OCI-LY7 (cell line): ENCODE measurements at regions not wholly inside any gene's neighbourhood (a gene's known extent, or its start where the extent isn't known, plus 50 kb on each side); places are given as distances from the start of the nearest gene placed in this dataset.

ENCODE experiments used
- BruUV-seq: library from RNA; stranded (reverse); fragments of 400-500 nt; replicated peaks from 2 replicates; lab custom pipeline; 2021; lab: Mats Ljungman, UMichigan
- CTCF ChIA-PET: fragments of 300-600 bp; sonication (Branson Sonifier 250); formaldehyde crosslinking; loops from one replicate; lab custom pipeline; 2022; ENCODE audit warnings: antibody characterized with exemption; ENCODE audit not compliant: unreplicated experiment; lab: Charles Lee
- POLR2A ChIA-PET: fragments of 300-600 bp; sonication (Branson Sonifier 250); formaldehyde crosslinking; loops from one replicate; lab custom pipeline; 2022; ENCODE audit warnings: antibody characterized with exemption; lab: Charles Lee
- DNase-seq: peaks from one replicate; pipeline ENCODE4 v3.0.0-alpha.2; 2015; ENCODE audit warnings: low spot score
- H2AFZ ChIP-seq: fragments of 200-600 bp; sonication (generic), shearing (Covaris generic); 2 replicates; pipeline ENCODE4 v1.6.1; 2014; ENCODE audit warnings: mild to moderate bottlenecking, antibody characterized with exemption, low read length, moderate library complexity
- H3K27ac ChIP-seq: fragments of 200-600 bp; sonication (generic); 2 replicates; pipeline ENCODE4 v1.5.1; 2014; ENCODE audit warnings: mixed run types, low read depth, mild to moderate bottlenecking, moderate library complexity, low read length, inconsistent platforms; ENCODE audit not compliant: poor library complexity, severe bottlenecking
- H3K36me3 ChIP-seq: fragments of 200-600 bp; sonication (generic); 2 replicates; pipeline ENCODE4 v1.6.1; 2014; ENCODE audit warnings: mild to moderate bottlenecking, antibody characterized with exemption, low read length, moderate library complexity, mixed read lengths; ENCODE audit not compliant: insufficient read depth
- H3K4me1 ChIP-seq: fragments of 200-600 bp; sonication (generic); 2 replicates; pipeline ENCODE4 v1.5.1; 2014; ENCODE audit warnings: mild to moderate bottlenecking, low read length; ENCODE audit not compliant: insufficient read depth, poor library complexity, severe bottlenecking
- H3K4me2 ChIP-seq: fragments of 200-600 bp; sonication (generic); 2 replicates; pipeline ENCODE4 v1.6.1; 2014; ENCODE audit warnings: mild to moderate bottlenecking, low read length
- H3K4me3 ChIP-seq: fragments of 200-600 bp; sonication (generic); 2 replicates; pipeline ENCODE4 v1.5.1; 2014; ENCODE audit warnings: mild to moderate bottlenecking, low read depth, low read length; ENCODE audit not compliant: poor library complexity, severe bottlenecking
- H3K79me2 ChIP-seq: fragments of 200-600 bp; sonication (generic); 2 replicates; pipeline ENCODE4 v1.6.1; 2016; ENCODE audit warnings: low read depth, mild to moderate bottlenecking, low read length, moderate library complexity, mixed read lengths; ENCODE audit not compliant: insufficient read depth
- H3K9me2 ChIP-seq: fragments of 200-600 bp; sonication (generic); 2 replicates; pipeline ENCODE4 v1.6.1; 2016; ENCODE audit warnings: mild to moderate bottlenecking, low read length, mixed read lengths; ENCODE audit not compliant: insufficient read depth
- H3K9me3 ChIP-seq: fragments of 200-600 bp; sonication (generic); 2 replicates; pipeline ENCODE4 v1.6.1; 2014; ENCODE audit warnings: mild to moderate bottlenecking, mixed run types, low read length, mixed read lengths
- H4K20me1 ChIP-seq: fragments of 200-600 bp; sonication (generic); 2 replicates; pipeline ENCODE4 v1.6.1; 2014; ENCODE audit warnings: mild to moderate bottlenecking, antibody characterized with exemption, low read length, moderate library complexity, mixed read lengths; ENCODE audit not compliant: insufficient read depth
- EZH2phosphoT487 ChIP-seq: fragments of 200-600 bp; sonication (generic); IDR thresholded peaks from 2 replicates; pipeline ENCODE4 v1.6.1; 2018; ENCODE audit warnings: low read depth, borderline replicate concordance, mild to moderate bottlenecking, mixed run types, antibody characterized with exemption, low read length, moderate library complexity, mixed read lengths
- intact Hi-C: fragments of 100-400 bp; cut with micrococcal nuclease; formaldehyde crosslinking; loops from one replicate; pipeline ENCODE4 v1.10.0; 2022; ENCODE audit not compliant: unreplicated experiment
- TF ChIP-seq, protein P1 (sequence below): fragments of 200-600 bp; sonication (generic); conservative IDR thresholded peaks from 2 replicates; pipeline ENCODE4 v1.5.1; 2014; ENCODE audit warnings: mild to moderate bottlenecking, antibody characterized with exemption, low read length, moderate library complexity, mixed read lengths

DNA sequence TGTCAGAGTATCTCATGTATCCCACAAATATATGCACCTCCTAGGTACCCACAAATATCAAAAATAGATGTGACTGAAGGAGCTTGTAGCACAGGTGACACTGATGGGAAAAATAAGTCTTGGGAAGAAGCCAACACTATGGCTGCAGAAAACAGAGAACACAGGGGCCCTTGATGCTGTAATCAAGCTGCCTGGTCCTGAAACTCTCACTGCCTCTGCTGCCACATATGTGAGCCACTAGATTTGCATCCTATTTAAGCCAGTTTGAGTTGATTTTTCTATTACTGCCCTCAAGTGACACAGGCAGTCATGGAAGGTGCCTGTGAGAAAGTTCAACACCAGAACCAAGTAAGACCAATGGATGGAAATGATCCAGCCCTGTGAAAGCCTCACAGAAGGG is 720.8 kb downstream of the UQCRFS1 start:
- Histone ChIP-seq H3K9me3 (no peaks in the 10 kb centered on the region), H3K27ac (no peak overlapping the region), H3K79me2 (no peaks in the 10 kb centered on the region), H3K4me3 (no peak overlapping the region), H2AFZ (no peak overlapping the region), H3K4me2 (no peak overlapping the region), H3K9me2 (no peaks in the 10 kb centered on the region), H4K20me1 (no peaks in the 10 kb centered on the region), H3K36me3 (no peaks in the 10 kb centered on the region), H3K4me1 (no peaks in the 10 kb centered on the region)
- intact Hi-C loops: no loop called here
- TF ChIP-seq EZH2phosphoT487: no peak
- TF ChIP-seq, protein P1, sequence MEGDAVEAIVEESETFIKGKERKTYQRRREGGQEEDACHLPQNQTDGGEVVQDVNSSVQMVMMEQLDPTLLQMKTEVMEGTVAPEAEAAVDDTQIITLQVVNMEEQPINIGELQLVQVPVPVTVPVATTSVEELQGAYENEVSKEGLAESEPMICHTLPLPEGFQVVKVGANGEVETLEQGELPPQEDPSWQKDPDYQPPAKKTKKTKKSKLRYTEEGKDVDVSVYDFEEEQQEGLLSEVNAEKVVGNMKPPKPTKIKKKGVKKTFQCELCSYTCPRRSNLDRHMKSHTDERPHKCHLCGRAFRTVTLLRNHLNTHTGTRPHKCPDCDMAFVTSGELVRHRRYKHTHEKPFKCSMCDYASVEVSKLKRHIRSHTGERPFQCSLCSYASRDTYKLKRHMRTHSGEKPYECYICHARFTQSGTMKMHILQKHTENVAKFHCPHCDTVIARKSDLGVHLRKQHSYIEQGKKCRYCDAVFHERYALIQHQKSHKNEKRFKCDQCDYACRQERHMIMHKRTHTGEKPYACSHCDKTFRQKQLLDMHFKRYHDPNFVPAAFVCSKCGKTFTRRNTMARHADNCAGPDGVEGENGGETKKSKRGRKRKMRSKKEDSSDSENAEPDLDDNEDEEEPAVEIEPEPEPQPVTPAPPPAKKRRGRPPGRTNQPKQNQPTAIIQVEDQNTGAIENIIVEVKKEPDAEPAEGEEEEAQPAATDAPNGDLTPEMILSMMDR: no peak
- ChIA-PET CTCF (no interaction called here), POLR2A (no interaction called here)
- no TSS peak for BruUV-seq
- no peak for DNase-seq

DNA sequence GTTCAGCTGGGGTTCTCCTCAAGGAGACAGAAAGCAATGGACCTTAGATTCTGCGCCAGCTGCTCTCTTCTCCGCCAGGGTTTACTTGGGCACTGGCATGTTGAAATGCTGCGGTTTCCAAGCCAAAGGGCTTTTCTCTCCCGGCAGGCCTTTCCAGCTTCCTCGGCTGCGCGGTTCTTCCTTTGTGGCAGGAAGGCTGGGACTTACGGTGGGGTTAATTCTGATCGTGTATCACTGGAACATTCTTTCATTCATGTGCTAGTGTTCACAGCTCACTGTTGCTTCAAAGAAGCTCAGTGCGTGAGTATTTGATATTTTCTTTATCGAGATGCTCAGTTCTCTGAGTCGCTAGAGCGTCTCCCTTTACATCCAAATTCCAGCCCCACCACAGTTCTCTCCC is 723.2 kb downstream of the UQCRFS1 start:
- ChIA-PET CTCF (no interaction called here), POLR2A (no interaction called here)
- no peak overlapping the region for H3K4me3 ChIP-seq
- H3K4me2 ChIP-seq: no peak overlapping the region
- no peaks in the 10 kb centered on the region for H3K9me2 ChIP-seq
- intact Hi-C loops: no loop called here
- H3K79me2 ChIP-seq: no peaks in the 10 kb centered on the region
- no peaks in the 10 kb centered on the region for H3K9me3 ChIP-seq
- DNase-seq: no peak
- no peaks in the 10 kb centered on the region for H4K20me1 ChIP-seq
- no peaks in the 10 kb centered on the region for H3K4me1 ChIP-seq
- no peaks in the 10 kb centered on the region for H3K36me3 ChIP-seq
- TF ChIP-seq, protein P1: no peak
- TF ChIP-seq EZH2phosphoT487: no peak
- no TSS peak for BruUV-seq
- no peak overlapping the region for H2AFZ ChIP-seq
- no peak overlapping the region for H3K27ac ChIP-seq

GRCh38 chr19:28489126-28489660 is 723.8 kb downstream of the UQCRFS1 start:
- no peak overlapping the region for H3K4me2 ChIP-seq
- no peak overlapping the region for H2AFZ ChIP-seq
- intact Hi-C loops: no loop called here
- H3K4me1 ChIP-seq: no peaks in the 10 kb centered on the region
- H3K4me3 ChIP-seq: no peak overlapping the region
- no peak for TF ChIP-seq EZH2phosphoT487
- TF ChIP-seq, protein P1: 0 out of 2 replicates have a peak, but pooled peaks have one; percentile 19
- DNase-seq: no peak
- no peaks in the 10 kb centered on the region for H3K79me2 ChIP-seq
- no peaks in the 10 kb centered on the region for H3K36me3 ChIP-seq
- H4K20me1 ChIP-seq: no peaks in the 10 kb centered on the region
- H3K9me3 ChIP-seq: no peaks in the 10 kb centered on the region
- CTCF ChIA-PET: no interaction called here
- POLR2A ChIA-PET: interaction anchor here (0.6 kb wide), 1 partner anchor 38 kb away, joined by 5 read pairs; no protein-coding TSS in a partner anchor
- no peaks in the 10 kb centered on the region for H3K9me2 ChIP-seq
- H3K27ac ChIP-seq: no peak overlapping the region
- no TSS peak for BruUV-seq
